ENCODE measurements at regions not wholly inside any gene's neighbourhood (a gene's known extent, or its start where the extent isn't known, plus 50 kb on each side); places are given as distances from the start of the nearest gene placed in this dataset.

- 77 to 100% methylated on average over 1 to 2 of the region's 2 CpGs for WGBS, 2 donors (ENCODE audit: low coverage in 1 of 2)
- Histone ChIP-seq H3K4me1 (no peaks in the 10 kb centered on the region), H3K4me3 (no peak overlapping the region), H3K9me3 (no peaks in the 10 kb centered on the region), H3K27me3 (no peaks in the 10 kb centered on the region), H3K27ac (no peak overlapping the region), H3K36me3 (no peaks in the 10 kb centered on the region)
- DNase-seq, result no peak
- in situ Hi-C loops (cut with MboI; ENCODE audit: low pct_ligation_motif_present in 1 of 4, low pct_unique_long_range_greater_than_20kb in 1 of 4, low sequenced_read_pairs in 3 of 4), result no loop called here
- no peak for TF ChIP-seq POLR2A (IDR thresholded peaks at IDR 0.05)
- no peak for TF ChIP-seq POLR2AphosphoS5 (IDR thresholded peaks at IDR 0.05)
- no peak for TF ChIP-seq EP300 (IDR thresholded peaks at IDR 0.05; ENCODE audit: low read depth)
- TF ChIP-seq CTCF (IDR thresholded peaks at IDR 0.05), result no peak
- intact Hi-C loops (cut with DNase I; ENCODE audit: low total_unique reads), result no loop called here
These were observed 1000.0 kb downstream of the ADGRL2 start for GRCh38 chr1:82800721-82801120.

- intact Hi-C loops (cut with DNase I; ENCODE audit: low total_unique reads) (no loop called here), in situ Hi-C loops (cut with MboI; ENCODE audit: low pct_ligation_motif_present in 1 of 4, low pct_unique_long_range_greater_than_20kb in 1 of 4, low sequenced_read_pairs in 3 of 4) (no loop called here)
- TF ChIP-seq EP300 (IDR thresholded peaks at IDR 0.05; ENCODE audit: low read depth) (no peak), POLR2A (IDR thresholded peaks at IDR 0.05) (no peak), POLR2AphosphoS5 (IDR thresholded peaks at IDR 0.05) (no peak), CTCF (IDR thresholded peaks at IDR 0.05) (no peak)
- H3K9me3 ChIP-seq, result no peaks in the 10 kb centered on the region
- 83 to 88% methylated on average over 1 of the region's 1 CpG for WGBS, 2 donors (ENCODE audit: low coverage in 1 of 2)
- no peaks in the 10 kb centered on the region for H3K36me3 ChIP-seq
- no peak overlapping the region for H3K27ac ChIP-seq
- H3K27me3 ChIP-seq, result no peaks in the 10 kb centered on the region
- H3K4me1 ChIP-seq, result no peaks in the 10 kb centered on the region
- H3K4me3 ChIP-seq, result no peak overlapping the region
- DNase-seq, result no peak
These were observed 998.5 kb downstream of the ADGRL2 start for GRCh38 chr1:82799261-82799660.

- Histone ChIP-seq H3K27me3 (no peaks in the 10 kb centered on the region), H3K9me3 (no peaks in the 10 kb centered on the region), H3K4me1 (no peaks in the 10 kb centered on the region), H3K36me3 (no peaks in the 10 kb centered on the region), H3K4me3 (no peak overlapping the region), H3K27ac (no peak overlapping the region)
- WGBS, 2 donors (ENCODE audit: low coverage in 1 of 2), result 33 to 80% methylated on average over 1 to 3 of the region's 3 CpGs
- TF ChIP-seq POLR2A (IDR thresholded peaks at IDR 0.05) (no peak), CTCF (IDR thresholded peaks at IDR 0.05) (no peak), EP300 (IDR thresholded peaks at IDR 0.05; ENCODE audit: low read depth) (no peak), POLR2AphosphoS5 (IDR thresholded peaks at IDR 0.05) (no peak)
- in situ Hi-C loops (cut with MboI; ENCODE audit: low pct_ligation_motif_present in 1 of 4, low pct_unique_long_range_greater_than_20kb in 1 of 4, low sequenced_read_pairs in 3 of 4), result no loop called here
- DNase-seq, result no peak
- intact Hi-C loops (cut with DNase I; ENCODE audit: low total_unique reads), result no loop called here
These were observed 994.9 kb downstream of the ADGRL2 start for GRCh38 chr1:82795508-82796149.

GRCh38 chr1:82792151-82792550 is 991.4 kb downstream of the ADGRL2 start:
- Histone ChIP-seq H3K4me1 (no peaks in the 10 kb centered on the region), H3K36me3 (no peaks in the 10 kb centered on the region), H3K4me3 (no peak overlapping the region), H3K27me3 (no peaks in the 10 kb centered on the region), H3K27ac (no peak overlapping the region), H3K9me3 (no peaks in the 10 kb centered on the region)
- intact Hi-C loops (cut with DNase I; ENCODE audit: low total_unique reads) (no loop called here), in situ Hi-C loops (cut with MboI; ENCODE audit: low pct_ligation_motif_present in 1 of 4, low pct_unique_long_range_greater_than_20kb in 1 of 4, low sequenced_read_pairs in 3 of 4) (no loop called here)
- WGBS, 2 donors (ENCODE audit: low coverage in 1 of 2), result 62 to 64% methylated on average over 4 of the region's 4 CpGs
- no peak for DNase-seq
- TF ChIP-seq EP300 (IDR thresholded peaks at IDR 0.05; ENCODE audit: low read depth) (no peak), CTCF (IDR thresholded peaks at IDR 0.05) (no peak), POLR2AphosphoS5 (IDR thresholded peaks at IDR 0.05) (no peak), POLR2A (IDR thresholded peaks at IDR 0.05) (no peak)
